Ascending aorta (tissue), 2 donors: ENCODE measurements at regions not wholly inside any gene's neighbourhood (a gene's known extent, or its start where the extent isn't known, plus 50 kb on each side); places are given as distances from the start of the nearest gene placed in this dataset.

Source experiments
- DNase-seq, 2 donors: peaks; one replicate each; pipeline ENCODE4 v3.0.0-alpha.2; 2019; ENCODE audit warnings: low spot score in 2 of 2
- H3K27ac ChIP-seq, 2 donors: fragments of 200-600 bp; sonication (generic); one replicate each; pipeline ENCODE4 v1.5.1; 2016 to 2017; ENCODE audit warnings: mild to moderate bottlenecking in 1 of 2
- H3K27me3 ChIP-seq: fragments of 200-600 bp; sonication (generic); one replicate; pipeline ENCODE4 v1.5.1; 2017
- H3K36me3 ChIP-seq, 2 donors: fragments of 200-600 bp; sonication (generic); one replicate each; pipeline ENCODE4 v1.5.1; 2016
- H3K4me1 ChIP-seq, 2 donors: fragments of 200-600 bp; sonication (generic); one replicate each; pipeline ENCODE4 v1.5.1; 2016 to 2017; ENCODE audit warnings: mild to moderate bottlenecking in 1 of 2
- H3K4me3 ChIP-seq, 2 donors: fragments of 200-600 bp; sonication (generic); one replicate each; pipeline ENCODE4 v1.5.1; 2016 to 2017; ENCODE audit warnings: mild to moderate bottlenecking in 1 of 2
- H3K9me3 ChIP-seq, 2 donors: fragments of 200-600 bp; sonication (generic); one replicate each; pipeline ENCODE4 v1.5.1; 2016
- CTCF ChIP-seq, 3 experiments: fragments of 200-600 bp in 2 of 3; fragments of 450-650 bp in 1 of 3; sonication (generic) in 2 of 3; IDR thresholded peaks; one replicate each; pipeline ENCODE4 v1.5.1; 2016 to 2019; ENCODE audit warnings: antibody characterized with exemption in 3 of 3, mild to moderate bottlenecking in 1 of 3, moderate library complexity in 1 of 3
- intact Hi-C: fragments of 100-400 bp; cut with DNase I; formaldehyde crosslinking; loops from one replicate; pipeline ENCODE4 v1.15.1; 2023

GRCh38 chr2:21694079-21694878 is 570.5 kb downstream of the TDRD15 start:
- Histone ChIP-seq H3K4me3 (no peak overlapping the region), H3K4me1 (no peaks in the 10 kb centered on the region), H3K36me3 (no peaks in the 10 kb centered on the region), H3K27me3 (no peaks in the 10 kb centered on the region), H3K9me3 (no peaks in the 10 kb centered on the region), H3K27ac (no peak overlapping the region)
- intact Hi-C loops = no loop called here
- no peak for TF ChIP-seq CTCF (IDR thresholded peaks at IDR 0.05)
- no peak for DNase-seq

- Histone ChIP-seq H3K9me3 (no peaks in the 10 kb centered on the region), H3K36me3 (no peaks in the 10 kb centered on the region), H3K27me3 (no peaks in the 10 kb centered on the region), H3K4me3 (no peak overlapping the region), H3K27ac (no peak overlapping the region), H3K4me1 (no peaks in the 10 kb centered on the region)
- no peak for DNase-seq
- no peak for TF ChIP-seq CTCF (IDR thresholded peaks at IDR 0.05)
- intact Hi-C loops = no loop called here
These were observed 573.1 kb downstream of the TDRD15 start for GRCh38 chr2:21696900-21697299.

- DNase-seq = no peak
- no peaks in the 10 kb centered on the region for H3K27me3 ChIP-seq
- H3K4me1 ChIP-seq = no peaks in the 10 kb centered on the region
- no peaks in the 10 kb centered on the region for H3K9me3 ChIP-seq
- H3K4me3 ChIP-seq = no peak overlapping the region
- intact Hi-C loops = no loop called here
- no peak overlapping the region for H3K27ac ChIP-seq
- no peaks in the 10 kb centered on the region for H3K36me3 ChIP-seq
- TF ChIP-seq CTCF (IDR thresholded peaks at IDR 0.05) = no peak
These were observed 576.9 kb downstream of the TDRD15 start for GRCh38 chr2:21700644-21701043.

GRCh38 chr2:21710031-21710430 is 586.3 kb downstream of the TDRD15 start:
- Histone ChIP-seq H3K27me3 (no peaks in the 10 kb centered on the region), H3K27ac (no peak overlapping the region), H3K4me3 (no peak overlapping the region), H3K9me3 (no peaks in the 10 kb centered on the region), H3K36me3 (no peaks in the 10 kb centered on the region), H3K4me1 (no peaks in the 10 kb centered on the region)
- DNase-seq = no peak
- intact Hi-C loops = no loop called here
- no peak for TF ChIP-seq CTCF (IDR thresholded peaks at IDR 0.05)

GRCh38 chr2:21710496-21710895 is 586.7 kb downstream of the TDRD15 start:
- Histone ChIP-seq H3K9me3 (no peaks in the 10 kb centered on the region), H3K36me3 (no peaks in the 10 kb centered on the region), H3K4me1 (no peaks in the 10 kb centered on the region), H3K4me3 (no peak overlapping the region), H3K27me3 (no peaks in the 10 kb centered on the region), H3K27ac (no peak overlapping the region)
- DNase-seq = no peak
- intact Hi-C loops = no loop called here
- TF ChIP-seq CTCF (IDR thresholded peaks at IDR 0.05) = no peak
